ENCODE measurements at regions not wholly inside any gene's neighbourhood (a gene's known extent, or its start where the extent isn't known, plus 50 kb on each side); places are given as distances from the start of the nearest gene placed in this dataset.

DNA sequence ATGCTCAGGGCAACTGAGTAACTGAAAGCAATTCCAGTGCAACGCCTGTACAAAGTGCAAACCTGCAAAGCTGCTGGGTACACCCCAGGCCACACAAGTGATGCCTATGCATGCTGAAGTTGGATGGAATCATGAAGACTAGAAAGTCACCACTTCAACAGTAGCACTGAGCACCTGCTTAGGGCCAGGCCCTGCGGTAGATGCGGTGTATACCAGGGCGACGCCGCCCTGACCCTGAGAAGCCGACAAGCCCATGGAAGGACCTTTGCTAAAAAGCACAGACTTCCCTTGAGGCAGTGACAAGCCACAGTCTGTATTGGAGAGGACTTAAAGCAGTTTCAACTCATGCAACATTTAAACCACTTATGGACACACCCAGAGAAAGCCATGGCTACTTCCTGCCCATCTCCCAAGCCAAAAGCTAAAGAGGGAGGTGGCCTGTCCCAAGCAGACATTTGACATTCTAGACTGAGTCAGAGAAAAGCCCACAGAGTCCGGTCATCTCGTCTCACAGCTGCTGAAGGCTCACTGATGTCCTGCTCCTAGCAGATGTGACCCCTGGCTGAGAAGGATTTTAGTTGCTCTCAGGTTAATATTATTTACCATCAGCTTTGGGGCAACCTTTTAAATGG is 843.9 kb upstream of the TMEM132C start:
- Histone ChIP-seq H3K4me1 (ENCODE audit: insufficient read depth, poor library complexity, severe bottlenecking) (no peaks in the 10 kb centered on the region), H3K27me3 (ENCODE audit: insufficient read depth, poor library complexity, severe bottlenecking) (no peaks in the 10 kb centered on the region), H3K27ac (ENCODE audit: poor library complexity, severe bottlenecking) (no peak overlapping the region), H3K9me3 (ENCODE audit: severe bottlenecking) (no peaks in the 10 kb centered on the region), H3K36me3 (ENCODE audit: low read depth) (no peaks in the 10 kb centered on the region), H3K4me3 (ENCODE audit: severe bottlenecking) (no peak overlapping the region)
- TF ChIP-seq, protein P1, sequence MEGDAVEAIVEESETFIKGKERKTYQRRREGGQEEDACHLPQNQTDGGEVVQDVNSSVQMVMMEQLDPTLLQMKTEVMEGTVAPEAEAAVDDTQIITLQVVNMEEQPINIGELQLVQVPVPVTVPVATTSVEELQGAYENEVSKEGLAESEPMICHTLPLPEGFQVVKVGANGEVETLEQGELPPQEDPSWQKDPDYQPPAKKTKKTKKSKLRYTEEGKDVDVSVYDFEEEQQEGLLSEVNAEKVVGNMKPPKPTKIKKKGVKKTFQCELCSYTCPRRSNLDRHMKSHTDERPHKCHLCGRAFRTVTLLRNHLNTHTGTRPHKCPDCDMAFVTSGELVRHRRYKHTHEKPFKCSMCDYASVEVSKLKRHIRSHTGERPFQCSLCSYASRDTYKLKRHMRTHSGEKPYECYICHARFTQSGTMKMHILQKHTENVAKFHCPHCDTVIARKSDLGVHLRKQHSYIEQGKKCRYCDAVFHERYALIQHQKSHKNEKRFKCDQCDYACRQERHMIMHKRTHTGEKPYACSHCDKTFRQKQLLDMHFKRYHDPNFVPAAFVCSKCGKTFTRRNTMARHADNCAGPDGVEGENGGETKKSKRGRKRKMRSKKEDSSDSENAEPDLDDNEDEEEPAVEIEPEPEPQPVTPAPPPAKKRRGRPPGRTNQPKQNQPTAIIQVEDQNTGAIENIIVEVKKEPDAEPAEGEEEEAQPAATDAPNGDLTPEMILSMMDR (IDR thresholded peaks at IDR 0.05; ENCODE audit: poor library complexity, severe bottlenecking): no peak
- ATAC-seq (ENCODE audit: low read depth) (no peak), DNase-seq (ENCODE audit: low spot score) (no peak)

DNA sequence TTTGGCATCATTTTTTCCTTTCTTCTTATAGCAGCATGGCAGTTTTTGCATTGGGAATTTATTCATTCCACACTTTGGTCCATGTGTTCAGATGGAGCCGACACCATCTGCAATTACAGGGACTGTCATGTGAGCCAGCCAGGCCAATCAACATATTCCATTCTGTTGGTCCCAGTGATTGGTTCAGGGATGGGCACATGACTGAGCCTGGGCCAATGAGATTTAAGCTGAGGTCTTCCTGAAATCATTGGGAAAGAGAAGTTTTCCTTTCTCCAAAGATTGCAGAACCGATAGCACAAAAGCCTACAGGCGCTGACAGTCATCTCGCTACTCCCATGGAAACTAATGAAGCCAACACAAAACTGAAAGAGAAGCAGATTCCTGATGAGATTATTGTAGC is 841.5 kb upstream of the TMEM132C start:
- Histone ChIP-seq H3K27ac (ENCODE audit: poor library complexity, severe bottlenecking) (no peak overlapping the region), H3K36me3 (ENCODE audit: low read depth) (no peaks in the 10 kb centered on the region), H3K4me1 (ENCODE audit: insufficient read depth, poor library complexity, severe bottlenecking) (no peaks in the 10 kb centered on the region), H3K27me3 (ENCODE audit: insufficient read depth, poor library complexity, severe bottlenecking) (no peaks in the 10 kb centered on the region), H3K4me3 (ENCODE audit: severe bottlenecking) (no peak overlapping the region), H3K9me3 (ENCODE audit: severe bottlenecking) (no peaks in the 10 kb centered on the region)
- ATAC-seq (ENCODE audit: low read depth) (no peak), DNase-seq (ENCODE audit: low spot score) (no peak)
- TF ChIP-seq, protein P1 (IDR thresholded peaks at IDR 0.05; ENCODE audit: poor library complexity, severe bottlenecking): no peak

DNA sequence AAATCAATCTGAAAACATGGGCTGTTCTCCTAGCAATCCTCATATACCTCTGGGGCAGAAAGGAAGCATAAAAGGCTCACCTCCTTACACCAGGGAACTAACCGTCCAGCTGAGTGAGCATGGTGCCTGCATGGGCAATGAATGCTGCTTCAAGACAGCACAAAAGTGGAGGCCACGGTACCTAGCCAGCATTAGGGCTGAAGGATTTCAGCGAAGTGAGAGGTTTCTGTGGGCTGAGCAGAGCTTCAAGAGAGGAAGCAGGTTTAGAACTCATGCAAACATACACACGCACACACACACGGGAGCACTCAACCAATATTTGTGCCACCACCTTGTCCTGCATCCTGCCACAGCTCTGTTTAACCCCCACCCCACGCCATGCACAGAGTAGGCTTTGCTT is 838.5 kb upstream of the TMEM132C start:
- Histone ChIP-seq H3K36me3 (ENCODE audit: low read depth) (no peaks in the 10 kb centered on the region), H3K4me1 (ENCODE audit: insufficient read depth, poor library complexity, severe bottlenecking) (no peaks in the 10 kb centered on the region), H3K4me3 (ENCODE audit: severe bottlenecking) (no peak overlapping the region), H3K27ac (ENCODE audit: poor library complexity, severe bottlenecking) (no peak overlapping the region), H3K9me3 (ENCODE audit: severe bottlenecking) (no peaks in the 10 kb centered on the region), H3K27me3 (ENCODE audit: insufficient read depth, poor library complexity, severe bottlenecking) (no peaks in the 10 kb centered on the region)
- TF ChIP-seq, protein P1 (IDR thresholded peaks at IDR 0.05; ENCODE audit: poor library complexity, severe bottlenecking): no peak
- ATAC-seq (ENCODE audit: low read depth) (no peak), DNase-seq (ENCODE audit: low spot score) (no peak)

GRCh38 chr12:127429551-127430285 is 837.3 kb upstream of the TMEM132C start:
- DNase-seq (ENCODE audit: low spot score): no peak
- no peaks in the 10 kb centered on the region for H3K4me1 ChIP-seq (ENCODE audit: insufficient read depth, poor library complexity, severe bottlenecking)
- no peak overlapping the region for H3K4me3 ChIP-seq (ENCODE audit: severe bottlenecking)
- TF ChIP-seq, protein P1 (IDR thresholded peaks at IDR 0.05; ENCODE audit: poor library complexity, severe bottlenecking): no peak
- H3K27me3 ChIP-seq (ENCODE audit: insufficient read depth, poor library complexity, severe bottlenecking): no peaks in the 10 kb centered on the region
- H3K36me3 ChIP-seq (ENCODE audit: low read depth): no peaks in the 10 kb centered on the region
- no peaks in the 10 kb centered on the region for H3K9me3 ChIP-seq (ENCODE audit: severe bottlenecking)
- no peak overlapping the region for H3K27ac ChIP-seq (ENCODE audit: poor library complexity, severe bottlenecking)
- no peak for ATAC-seq (ENCODE audit: low read depth)

DNA sequence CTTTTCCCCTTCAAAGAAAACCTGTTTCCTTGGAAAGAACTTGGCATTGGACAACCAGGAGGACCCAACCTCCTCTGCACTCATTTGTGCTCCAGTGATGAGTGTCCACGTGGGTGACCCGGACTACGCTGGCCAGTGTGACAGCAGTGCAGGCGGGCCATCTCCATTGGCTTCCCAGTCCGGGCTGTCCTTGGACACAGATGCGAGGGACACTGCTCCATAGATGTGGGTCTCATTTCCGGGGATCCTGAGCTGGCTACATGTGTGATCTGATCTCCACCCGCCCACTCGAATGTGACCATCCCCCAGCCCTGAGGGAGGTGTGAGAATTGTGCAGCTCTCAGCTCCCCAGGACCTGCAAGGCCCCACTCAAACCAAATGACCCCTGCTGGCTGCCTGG is 836.6 kb upstream of the TMEM132C start:
- H3K9me3 ChIP-seq (ENCODE audit: severe bottlenecking): no peaks in the 10 kb centered on the region
- no peaks in the 10 kb centered on the region for H3K36me3 ChIP-seq (ENCODE audit: low read depth)
- DNase-seq (ENCODE audit: low spot score) (no peak), ATAC-seq (ENCODE audit: low read depth) (no peak)
- H3K4me1 ChIP-seq (ENCODE audit: insufficient read depth, poor library complexity, severe bottlenecking): no peaks in the 10 kb centered on the region
- H3K27ac ChIP-seq (ENCODE audit: poor library complexity, severe bottlenecking): no peak overlapping the region
- H3K27me3 ChIP-seq (ENCODE audit: insufficient read depth, poor library complexity, severe bottlenecking): no peaks in the 10 kb centered on the region
- H3K4me3 ChIP-seq (ENCODE audit: severe bottlenecking): no peak overlapping the region
- TF ChIP-seq, protein P1 (IDR thresholded peaks at IDR 0.05; ENCODE audit: poor library complexity, severe bottlenecking): no peak
